GM12873 (cell line): ENCODE measurements at regions not wholly inside any gene's neighbourhood (a gene's known extent, or its start where the extent isn't known, plus 50 kb on each side); places are given as distances from the start of the nearest gene placed in this dataset.

Experiments used
- TF ChIP-seq, protein P1 (sequence below): IDR thresholded peaks from 2 replicates; pipeline ENCODE4 v1.5.1; 2012; ENCODE audit warnings: low read depth, mild to moderate bottlenecking, moderate library complexity, low read length, control low read depth; ENCODE audit not compliant: insufficient read depth; ENCODE audit errors: missing control alignments

DNA sequence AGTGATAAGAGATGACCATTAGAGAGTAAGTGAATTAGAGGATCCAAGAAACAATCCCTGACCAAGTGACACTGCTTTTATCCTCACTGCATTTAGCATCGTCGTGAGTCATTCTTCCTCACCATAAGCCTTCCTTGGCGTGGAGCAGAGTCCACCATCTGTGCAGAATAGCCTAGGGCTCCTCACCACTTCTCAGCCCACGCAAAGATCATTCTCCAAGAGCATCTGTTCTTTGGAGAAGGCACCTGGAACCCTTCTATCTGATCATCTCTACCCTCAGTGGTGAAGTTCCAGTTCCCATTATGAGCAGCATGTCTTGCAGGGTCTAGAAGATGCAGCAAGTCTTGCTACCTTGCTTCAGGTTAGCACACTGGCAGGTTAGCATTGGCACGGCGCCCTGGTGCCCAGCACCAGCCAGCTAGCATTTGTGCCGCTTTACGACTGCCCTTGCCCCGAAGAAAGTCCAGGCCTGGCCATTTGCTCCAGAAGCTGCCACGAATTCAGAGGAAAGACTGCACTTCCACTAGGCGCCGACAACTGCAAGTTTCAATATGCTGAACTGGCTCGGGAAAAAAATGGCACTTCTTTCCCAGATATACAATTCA lies 225.8 kb downstream of the TTC32 start:
- TF ChIP-seq, protein P1, sequence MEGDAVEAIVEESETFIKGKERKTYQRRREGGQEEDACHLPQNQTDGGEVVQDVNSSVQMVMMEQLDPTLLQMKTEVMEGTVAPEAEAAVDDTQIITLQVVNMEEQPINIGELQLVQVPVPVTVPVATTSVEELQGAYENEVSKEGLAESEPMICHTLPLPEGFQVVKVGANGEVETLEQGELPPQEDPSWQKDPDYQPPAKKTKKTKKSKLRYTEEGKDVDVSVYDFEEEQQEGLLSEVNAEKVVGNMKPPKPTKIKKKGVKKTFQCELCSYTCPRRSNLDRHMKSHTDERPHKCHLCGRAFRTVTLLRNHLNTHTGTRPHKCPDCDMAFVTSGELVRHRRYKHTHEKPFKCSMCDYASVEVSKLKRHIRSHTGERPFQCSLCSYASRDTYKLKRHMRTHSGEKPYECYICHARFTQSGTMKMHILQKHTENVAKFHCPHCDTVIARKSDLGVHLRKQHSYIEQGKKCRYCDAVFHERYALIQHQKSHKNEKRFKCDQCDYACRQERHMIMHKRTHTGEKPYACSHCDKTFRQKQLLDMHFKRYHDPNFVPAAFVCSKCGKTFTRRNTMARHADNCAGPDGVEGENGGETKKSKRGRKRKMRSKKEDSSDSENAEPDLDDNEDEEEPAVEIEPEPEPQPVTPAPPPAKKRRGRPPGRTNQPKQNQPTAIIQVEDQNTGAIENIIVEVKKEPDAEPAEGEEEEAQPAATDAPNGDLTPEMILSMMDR, result no peak

DNA sequence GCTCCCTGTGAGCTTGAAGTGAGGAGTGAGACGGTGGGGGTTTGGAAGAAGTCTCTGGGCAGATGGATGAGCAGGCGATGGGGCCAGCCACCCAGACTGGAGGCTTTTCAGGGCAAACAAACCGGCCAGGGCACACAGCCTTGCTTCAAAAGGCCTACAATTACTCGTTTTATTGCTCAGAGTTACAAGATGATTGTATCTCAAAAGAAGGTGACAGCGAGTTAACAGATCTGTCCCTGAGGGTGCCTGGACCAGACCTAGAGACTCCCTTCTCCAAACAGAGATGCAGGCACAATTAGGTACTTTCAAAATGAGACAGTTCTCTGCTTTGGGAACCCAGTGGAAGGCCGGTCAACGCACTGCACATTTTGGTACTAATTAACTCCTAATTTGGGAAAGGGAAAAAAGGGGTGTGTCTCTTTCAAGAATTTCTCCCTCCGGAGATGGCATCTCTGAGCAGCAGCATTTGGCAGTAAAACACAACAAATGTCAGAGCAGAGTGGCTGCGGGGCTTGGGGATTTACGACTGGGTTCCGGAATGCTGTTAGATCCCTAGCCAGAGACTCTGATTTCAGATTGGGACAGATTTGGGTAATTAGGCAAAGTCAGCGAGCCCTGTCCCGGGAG lies 226.7 kb downstream of the TTC32 start:
- TF ChIP-seq, protein P1, result no peak

DNA sequence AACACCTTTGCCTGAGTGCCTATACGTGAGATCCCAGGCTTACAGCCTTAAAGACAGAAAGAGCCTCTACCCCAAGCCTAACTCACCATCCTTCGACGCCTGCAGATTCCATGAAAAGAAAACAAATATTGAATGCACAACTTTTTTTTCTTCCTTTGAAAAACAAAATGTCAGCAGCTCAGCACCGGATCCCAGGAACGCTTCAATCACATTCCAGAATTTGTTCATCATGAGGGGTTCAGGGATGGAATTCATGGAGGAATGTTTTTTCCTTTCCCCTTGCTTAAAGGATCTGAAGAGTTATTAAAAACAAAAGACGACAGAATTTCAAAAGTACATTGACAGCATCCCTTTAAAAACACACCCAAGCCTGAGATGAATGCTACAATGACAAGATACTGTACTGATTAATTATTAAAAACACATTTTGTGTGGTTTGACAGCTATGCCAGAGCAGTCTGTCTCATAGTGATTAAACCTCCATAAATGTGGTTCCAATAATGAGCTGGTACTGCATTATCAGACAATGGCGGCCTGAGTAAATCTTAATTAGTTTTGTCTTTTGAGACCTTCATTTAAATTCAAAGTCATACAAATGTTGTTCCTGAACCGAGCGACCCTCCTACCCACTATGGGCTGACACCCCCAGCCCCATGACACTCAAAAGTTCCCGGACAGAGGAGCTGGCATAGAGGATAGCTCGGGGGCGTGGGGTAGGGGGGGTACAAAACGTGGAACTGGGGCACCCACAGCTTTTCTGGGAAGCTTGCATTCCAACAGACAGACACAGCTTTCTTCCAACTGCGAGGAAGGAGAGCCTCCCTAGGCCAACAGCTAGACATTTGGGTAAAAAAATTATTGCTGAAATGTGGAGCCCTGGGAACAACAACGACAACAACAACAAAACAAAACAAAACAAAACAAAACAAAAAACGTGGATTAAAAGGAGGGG lies 227.5 kb downstream of the TTC32 start:
- TF ChIP-seq, protein P1, result no peak

DNA sequence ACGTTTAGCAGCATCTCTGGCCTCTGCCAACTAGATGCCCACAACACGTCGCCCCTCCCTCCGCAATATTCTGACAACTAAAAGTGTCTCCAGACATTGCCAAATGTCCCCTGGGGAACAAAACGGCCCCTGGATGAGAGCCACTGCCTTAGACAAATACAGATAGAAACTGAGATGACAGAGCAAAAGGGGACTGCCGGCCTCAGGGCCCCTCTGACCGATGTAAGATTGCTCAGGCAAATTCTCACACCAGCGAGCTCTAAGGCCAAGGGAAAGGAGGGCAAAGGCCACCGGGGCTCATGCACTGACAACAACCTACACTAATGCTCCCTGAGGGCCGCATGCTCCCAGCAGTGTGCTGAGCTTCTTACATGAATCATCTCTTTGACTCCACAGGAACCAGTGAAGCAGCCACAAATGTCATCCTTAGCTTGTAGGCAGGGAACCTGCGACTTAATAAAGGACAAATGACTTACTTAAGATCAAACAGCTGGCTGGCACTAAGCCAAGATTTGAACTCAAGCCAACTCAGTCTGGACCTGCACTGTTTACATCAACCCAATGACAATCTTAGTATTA lies 228.5 kb downstream of the TTC32 start:
- TF ChIP-seq, protein P1, result no peak

DNA sequence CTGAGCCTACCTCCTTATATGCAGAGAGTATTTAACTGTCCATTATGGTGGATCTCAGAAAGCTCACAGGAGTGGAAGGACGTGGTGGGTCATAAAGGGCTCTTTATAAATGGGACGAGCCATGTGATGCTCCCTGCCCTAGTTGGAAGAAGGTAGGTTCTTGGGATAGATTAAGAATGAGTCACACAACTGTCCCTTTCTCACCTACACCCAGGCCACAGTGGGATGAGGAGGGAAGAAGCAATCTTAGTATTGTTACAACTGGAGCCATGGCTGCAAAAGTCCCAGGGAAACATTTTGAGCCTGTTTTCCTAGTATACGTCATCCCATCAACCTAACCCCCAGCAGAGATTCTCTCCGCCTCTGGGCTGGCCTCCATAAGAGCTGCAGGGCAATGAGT lies 229.9 kb downstream of the TTC32 start:
- TF ChIP-seq, protein P1, result no peak

DNA sequence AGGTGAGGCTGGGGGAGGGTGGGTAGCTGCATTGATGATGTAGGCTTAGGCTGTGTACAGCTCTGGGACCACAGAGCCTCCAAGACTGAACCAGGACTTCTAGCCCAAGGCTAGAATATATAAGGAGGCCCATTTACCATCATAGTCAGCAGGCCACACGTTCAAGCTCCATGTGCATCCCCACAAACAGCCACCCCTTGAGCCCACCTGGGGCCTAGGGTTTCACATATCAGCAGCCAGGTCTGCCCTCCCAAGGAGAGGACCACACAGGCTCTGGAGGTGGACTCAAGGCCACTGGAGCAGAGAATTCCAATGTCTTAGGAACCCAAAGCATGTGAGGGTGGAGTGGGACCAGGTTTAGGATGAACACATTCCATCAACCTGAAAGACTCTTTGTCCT lies 230.5 kb downstream of the TTC32 start:
- TF ChIP-seq, protein P1, result no peak

DNA sequence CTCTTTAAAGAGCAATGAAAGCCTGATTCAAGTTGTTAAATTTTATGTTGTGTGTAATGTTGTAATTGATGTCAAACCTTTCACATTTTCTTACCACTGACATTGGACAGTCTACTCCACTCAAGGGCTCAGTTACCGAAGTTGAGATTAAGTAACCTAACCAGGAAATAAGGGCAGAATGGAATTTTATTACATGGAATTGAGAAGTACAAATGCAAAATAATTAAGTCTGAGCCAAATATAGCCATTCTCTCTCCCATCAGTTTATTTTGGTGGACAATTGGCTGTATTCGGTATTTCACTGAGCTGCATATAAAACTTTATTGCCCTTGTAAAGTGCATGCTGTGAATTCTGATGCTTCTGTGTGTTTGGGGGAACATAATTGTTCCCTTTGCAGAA lies 231.5 kb downstream of the TTC32 start:
- TF ChIP-seq, protein P1, result no peak
